Hepatocyte (in vitro differentiated cells): ENCODE measurements at regions not wholly inside any gene's neighbourhood (a gene's known extent, or its start where the extent isn't known, plus 50 kb on each side); places are given as distances from the start of the nearest gene placed in this dataset.

Experiments
- DNase-seq: peaks from one replicate; pipeline ENCODE4 v3.0.0-alpha.2; 2016; ENCODE audit warnings: low spot score
- H2AFZ ChIP-seq: fragments of 200-600 bp; sonication (generic); 2 replicates; pipeline ENCODE4 v1.6.0; 2016; ENCODE audit warnings: antibody characterized with exemption, mild to moderate bottlenecking
- H3K27ac ChIP-seq: fragments of 200-600 bp; sonication (generic); 2 replicates; pipeline ENCODE4 v1.5.1; 2016; ENCODE audit warnings: mild to moderate bottlenecking
- H3K27me3 ChIP-seq: fragments of 200-600 bp; sonication (generic); 2 replicates; pipeline ENCODE4 v1.6.1; 2016
- H3K36me3 ChIP-seq: fragments of 200-600 bp; sonication (generic); replicated peaks from 2 replicates; pipeline ENCODE4 v1.5.1; 2016; ENCODE audit warnings: low read depth; ENCODE audit not compliant: insufficient read depth
- H3K4me1 ChIP-seq: fragments of 200-600 bp; sonication (generic); 2 replicates; pipeline ENCODE4 v1.5.1; 2016; ENCODE audit warnings: mild to moderate bottlenecking, moderate library complexity; ENCODE audit not compliant: insufficient read depth
- H3K4me2 ChIP-seq: fragments of 200-600 bp; sonication (generic); 2 replicates; pipeline ENCODE4 v1.6.0; 2016
- H3K4me3 ChIP-seq: fragments of 200-600 bp; sonication (generic); 2 replicates; pipeline ENCODE4 v1.5.1; 2016; ENCODE audit warnings: mild to moderate bottlenecking
- H3K79me2 ChIP-seq: fragments of 200-600 bp; sonication (generic); 2 replicates; pipeline ENCODE4 v1.6.0; 2017; ENCODE audit warnings: mild to moderate bottlenecking
- H3K9me2 ChIP-seq: fragments of 200-600 bp; sonication (generic); replicated peaks from 2 replicates; pipeline ENCODE4 v1.6.0; 2017; ENCODE audit warnings: mild to moderate bottlenecking; ENCODE audit not compliant: insufficient read depth
- H3K9me3 ChIP-seq: fragments of 200-600 bp; sonication (generic); 2 replicates; pipeline ENCODE4 v1.5.1; 2016; ENCODE audit warnings: low read depth, mild to moderate bottlenecking
- H4K20me1 ChIP-seq: fragments of 200-600 bp; sonication (generic); 2 replicates; pipeline ENCODE4 v1.6.0; 2016; ENCODE audit warnings: mild to moderate bottlenecking; ENCODE audit not compliant: insufficient read depth, poor library complexity, severe bottlenecking
- EZH2 ChIP-seq: fragments of 200-600 bp; sonication (generic); IDR thresholded peaks from 2 replicates; pipeline ENCODE4 v1.6.1; 2016; ENCODE audit warnings: antibody characterized with exemption, mild to moderate bottlenecking, borderline replicate concordance
- EZH2phosphoT487 ChIP-seq: fragments of 200-600 bp; sonication (generic); IDR thresholded peaks from one replicate; pipeline ENCODE4 v1.6.1; 2018; ENCODE audit warnings: antibody characterized with exemption, mild to moderate bottlenecking, low read depth, moderate library complexity; ENCODE audit not compliant: unreplicated experiment, severe bottlenecking
- WGBS: methylation state at CpG from one replicate; pipeline ENCODE4 v1.1.6; 2016; ENCODE audit warnings: low lambda C conversion rate; ENCODE audit errors: missing lambda C conversion rate; 5-methylcytosine and 5-hydroxymethylcytosine counted together
- TF ChIP-seq, protein P1 (sequence below): fragments of 200-600 bp; sonication (generic); IDR thresholded peaks from 2 replicates; pipeline ENCODE4 v1.5.1; 2016; ENCODE audit warnings: antibody characterized with exemption, mild to moderate bottlenecking; ENCODE audit not compliant: poor library complexity

GRCh38 chr5:2175842-2176404 lies 293.2 kb upstream of the IRX4 start:
- no peaks in the 10 kb centered on the region for H3K27me3 ChIP-seq
- no peak overlapping the region for H3K27ac ChIP-seq
- WGBS: 96% methylated on average over 28 of the region's 29 CpGs
- no peaks in the 10 kb centered on the region for H3K9me2 ChIP-seq
- DNase-seq: no peak
- no peak for TF ChIP-seq EZH2phosphoT487
- TF ChIP-seq EZH2: no peak
- TF ChIP-seq, protein P1, sequence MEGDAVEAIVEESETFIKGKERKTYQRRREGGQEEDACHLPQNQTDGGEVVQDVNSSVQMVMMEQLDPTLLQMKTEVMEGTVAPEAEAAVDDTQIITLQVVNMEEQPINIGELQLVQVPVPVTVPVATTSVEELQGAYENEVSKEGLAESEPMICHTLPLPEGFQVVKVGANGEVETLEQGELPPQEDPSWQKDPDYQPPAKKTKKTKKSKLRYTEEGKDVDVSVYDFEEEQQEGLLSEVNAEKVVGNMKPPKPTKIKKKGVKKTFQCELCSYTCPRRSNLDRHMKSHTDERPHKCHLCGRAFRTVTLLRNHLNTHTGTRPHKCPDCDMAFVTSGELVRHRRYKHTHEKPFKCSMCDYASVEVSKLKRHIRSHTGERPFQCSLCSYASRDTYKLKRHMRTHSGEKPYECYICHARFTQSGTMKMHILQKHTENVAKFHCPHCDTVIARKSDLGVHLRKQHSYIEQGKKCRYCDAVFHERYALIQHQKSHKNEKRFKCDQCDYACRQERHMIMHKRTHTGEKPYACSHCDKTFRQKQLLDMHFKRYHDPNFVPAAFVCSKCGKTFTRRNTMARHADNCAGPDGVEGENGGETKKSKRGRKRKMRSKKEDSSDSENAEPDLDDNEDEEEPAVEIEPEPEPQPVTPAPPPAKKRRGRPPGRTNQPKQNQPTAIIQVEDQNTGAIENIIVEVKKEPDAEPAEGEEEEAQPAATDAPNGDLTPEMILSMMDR: no peak
- H3K4me1 ChIP-seq: no peaks in the 10 kb centered on the region
- no peaks in the 10 kb centered on the region for H4K20me1 ChIP-seq
- no peak overlapping the region for H3K4me3 ChIP-seq
- no peak overlapping the region for H3K4me2 ChIP-seq
- no peaks in the 10 kb centered on the region for H3K79me2 ChIP-seq
- H3K9me3 ChIP-seq: no peaks in the 10 kb centered on the region
- no peak overlapping the region for H2AFZ ChIP-seq
- no peaks in the 10 kb centered on the region for H3K36me3 ChIP-seq

- H2AFZ ChIP-seq: no peak overlapping the region
- H3K79me2 ChIP-seq: no peaks in the 10 kb centered on the region
- no peak overlapping the region for H3K4me2 ChIP-seq
- H4K20me1 ChIP-seq: no peaks in the 10 kb centered on the region
- H3K9me2 ChIP-seq: no peaks in the 10 kb centered on the region
- TF ChIP-seq EZH2phosphoT487 (no peak), EZH2 (no peak)
- TF ChIP-seq, protein P1: no peak
- H3K27ac ChIP-seq: no peak overlapping the region
- no peak overlapping the region for H3K4me3 ChIP-seq
- no peaks in the 10 kb centered on the region for H3K9me3 ChIP-seq
- H3K27me3 ChIP-seq: no peaks in the 10 kb centered on the region
- WGBS: 91% methylated on average over 14 of the region's 14 CpGs
- DNase-seq: no peak
- no peaks in the 10 kb centered on the region for H3K4me1 ChIP-seq
- no peaks in the 10 kb centered on the region for H3K36me3 ChIP-seq
Measured at GRCh38 chr5:2175041-2175440, 292.3 kb upstream of the IRX4 start.

DNA sequence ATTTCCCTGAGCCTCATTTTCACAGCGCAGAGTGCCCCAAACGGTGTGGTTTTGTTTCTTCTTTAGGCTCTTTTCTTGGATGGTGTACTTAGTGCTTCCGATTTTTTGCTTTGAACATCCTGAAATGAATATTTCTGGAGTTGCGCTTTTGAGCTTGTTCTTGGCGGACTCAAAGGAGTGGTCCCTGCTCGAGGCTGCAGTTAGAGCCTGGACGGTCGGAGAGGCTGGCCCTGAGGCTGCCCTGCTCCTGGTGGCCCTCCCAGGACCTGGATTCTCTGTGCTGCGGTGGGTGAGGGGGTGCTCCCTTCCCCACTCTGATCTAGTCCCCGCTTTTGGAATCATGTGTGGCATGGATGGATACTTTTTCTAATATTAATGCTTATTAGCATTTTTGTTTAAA lies 291.8 kb upstream of the IRX4 start:
- Histone ChIP-seq H3K9me2 (no peaks in the 10 kb centered on the region), H3K36me3 (no peaks in the 10 kb centered on the region), H2AFZ (no peak overlapping the region), H3K27ac (no peak overlapping the region), H3K9me3 (no peaks in the 10 kb centered on the region), H3K4me2 (no peak overlapping the region), H4K20me1 (no peaks in the 10 kb centered on the region), H3K27me3 (no peaks in the 10 kb centered on the region), H3K79me2 (no peaks in the 10 kb centered on the region), H3K4me1 (no peaks in the 10 kb centered on the region), H3K4me3 (no peak overlapping the region)
- WGBS: 85% methylated on average over 10 of the region's 10 CpGs
- no peak for DNase-seq
- TF ChIP-seq EZH2 (no peak), EZH2phosphoT487 (no peak)
- TF ChIP-seq, protein P1: no peak
